Heart left ventricle (tissue), 13 donors: ENCODE measurements at regions not wholly inside any gene's neighbourhood (a gene's known extent, or its start where the extent isn't known, plus 50 kb on each side); places are given as distances from the start of the nearest gene placed in this dataset.

Experiments
- POLR2A ChIP-seq, 2 donors: fragments of 450-650 bp; IDR thresholded peaks; one replicate each; pipeline ENCODE4 v1.6.1; 2017; ENCODE audit warnings: antibody characterized with exemption in 2 of 2, mild to moderate bottlenecking in 2 of 2, moderate library complexity in 2 of 2
- TF ChIP-seq, protein P1 (sequence below), 12 donors: fragments of 200-600 bp; sonication (generic) in 4 of 12; IDR thresholded peaks; one replicate each; pipeline versions ENCODE4 v1.5.0 to v1.8.0; 2018 to 2022; ENCODE audit warnings: antibody characterized with exemption in 12 of 12, mild to moderate bottlenecking in 5 of 12
- donor health status: ischemic (EF 13 %, LVEDD 7.1; RV severe dilation, severe dysfunction).
- donor health status: DM: no; HTN: yes; CAD: no.
- donor health status: DM: no; HTN: no; CAD: no.
- donor health status: ischemic (EF 25% LVEDD 6.9; RV normal size, moderate dysfunction).
- donor health status: ischemic (EF 25% LVEDD 5.7; RV mildly dilated, moderate dysfunction).
- donor health status: ischemic (EF 35%, LVEDD 5.7; RV mildly dilated, moderate dysfunction).
- donor health status: nonischemic (EF 11% LVEDD 7.7; RV severe dilation, severe dysfunction).
- donor health status: DM: yes; HTN: yes; CAD: no.
- donor health status: PGD.
- donor health status: ischemic (EF 29% LVEDD 5.4; RV normal size, mild dysfunction).
- donor health status: nonischemic (EF 23%, LVEDD 6.1; RV moderate dilation, normal function).

DNA sequence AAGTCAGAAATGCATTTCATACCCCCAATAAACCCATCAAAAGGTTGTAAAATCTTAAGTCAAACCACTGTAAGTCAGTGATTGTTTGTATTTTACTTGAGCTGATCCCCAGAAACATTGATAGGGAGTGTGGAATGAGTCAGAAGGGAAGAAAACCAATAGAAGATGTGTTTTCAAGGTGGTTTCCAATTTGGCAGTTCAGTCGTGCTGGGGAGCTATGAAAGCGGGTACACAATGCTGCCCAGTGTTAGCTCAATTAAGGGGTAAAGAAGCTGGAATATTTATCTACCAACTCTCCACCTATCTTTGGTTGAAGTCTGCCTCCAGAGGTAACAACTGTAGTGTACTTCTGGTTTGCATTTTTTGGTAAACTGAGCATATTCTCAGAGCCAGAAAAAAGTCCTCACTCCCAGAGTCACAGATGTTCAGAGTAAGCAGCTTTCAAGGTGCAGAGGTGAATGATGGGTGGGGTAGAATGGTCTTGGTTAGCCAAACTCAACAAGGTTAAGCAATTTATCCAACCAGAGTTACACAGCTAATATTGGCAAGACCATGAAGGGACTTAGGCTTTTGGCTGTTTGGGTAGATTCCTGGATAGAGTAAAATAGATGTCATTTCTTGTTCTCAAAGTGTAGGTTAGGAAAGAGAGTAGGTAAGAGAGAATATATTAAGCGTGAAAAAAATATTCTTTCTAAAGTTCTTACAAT is 202.9 kb upstream of the ADGRL2 start:
- TF ChIP-seq, protein P1, sequence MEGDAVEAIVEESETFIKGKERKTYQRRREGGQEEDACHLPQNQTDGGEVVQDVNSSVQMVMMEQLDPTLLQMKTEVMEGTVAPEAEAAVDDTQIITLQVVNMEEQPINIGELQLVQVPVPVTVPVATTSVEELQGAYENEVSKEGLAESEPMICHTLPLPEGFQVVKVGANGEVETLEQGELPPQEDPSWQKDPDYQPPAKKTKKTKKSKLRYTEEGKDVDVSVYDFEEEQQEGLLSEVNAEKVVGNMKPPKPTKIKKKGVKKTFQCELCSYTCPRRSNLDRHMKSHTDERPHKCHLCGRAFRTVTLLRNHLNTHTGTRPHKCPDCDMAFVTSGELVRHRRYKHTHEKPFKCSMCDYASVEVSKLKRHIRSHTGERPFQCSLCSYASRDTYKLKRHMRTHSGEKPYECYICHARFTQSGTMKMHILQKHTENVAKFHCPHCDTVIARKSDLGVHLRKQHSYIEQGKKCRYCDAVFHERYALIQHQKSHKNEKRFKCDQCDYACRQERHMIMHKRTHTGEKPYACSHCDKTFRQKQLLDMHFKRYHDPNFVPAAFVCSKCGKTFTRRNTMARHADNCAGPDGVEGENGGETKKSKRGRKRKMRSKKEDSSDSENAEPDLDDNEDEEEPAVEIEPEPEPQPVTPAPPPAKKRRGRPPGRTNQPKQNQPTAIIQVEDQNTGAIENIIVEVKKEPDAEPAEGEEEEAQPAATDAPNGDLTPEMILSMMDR (IDR thresholded peaks at IDR 0.05): no peak
- no peak for TF ChIP-seq POLR2A (IDR thresholded peaks at IDR 0.05)
